H9 (cell line): ENCODE measurements at regions not wholly inside any gene's neighbourhood (a gene's known extent, or its start where the extent isn't known, plus 50 kb on each side); places are given as distances from the start of the nearest gene placed in this dataset.

Experiments used
- DNase-seq: peaks from one replicate; pipeline ENCODE4 v3.0.0-alpha.2; 2017
- H2AFZ ChIP-seq: one replicate; pipeline ENCODE4 v1.6.1; 2013; ENCODE audit warnings: mild to moderate bottlenecking, low read length, control low read depth, moderate library complexity
- H2AK5ac ChIP-seq: 2 replicates; pipeline ENCODE4 v1.6.1; 2013; ENCODE audit warnings: low read length, control low read depth, mixed read lengths; ENCODE audit not compliant: insufficient read length
- H2BK120ac ChIP-seq: one replicate; pipeline ENCODE4 v1.6.1; 2013; ENCODE audit warnings: low read depth, mild to moderate bottlenecking, low read length, control low read depth, inconsistent platforms; ENCODE audit not compliant: poor library complexity, severe bottlenecking
- H2BK12ac ChIP-seq: 2 replicates; pipeline ENCODE4 v1.6.1; 2013; ENCODE audit warnings: low read length, control low read depth, mixed read lengths, low read depth; ENCODE audit not compliant: insufficient read length
- H2BK15ac ChIP-seq: 2 replicates; pipeline ENCODE4 v1.6.1; 2013; ENCODE audit warnings: low read depth, low read length, control low read depth
- H2BK20ac ChIP-seq: one replicate; pipeline ENCODE4 v1.6.1; 2013; ENCODE audit warnings: low read depth, mild to moderate bottlenecking, low read length, control low read depth, inconsistent platforms; ENCODE audit not compliant: poor library complexity, severe bottlenecking
- H2BK5ac ChIP-seq: 2 replicates; pipeline ENCODE4 v1.6.1; 2013; ENCODE audit warnings: low read length, control low read depth, mixed read lengths; ENCODE audit not compliant: insufficient read length
- H3K14ac ChIP-seq: 2 replicates; pipeline ENCODE4 v1.6.1; 2013; ENCODE audit warnings: low read length, control low read depth; ENCODE audit not compliant: insufficient read depth
- H3K18ac ChIP-seq: 2 replicates; pipeline ENCODE4 v1.6.1; 2013; ENCODE audit warnings: low read depth, mild to moderate bottlenecking, mixed read lengths, low read length, control low read depth; ENCODE audit not compliant: insufficient read length
- H3K23ac ChIP-seq: 2 replicates; pipeline ENCODE4 v1.6.1; 2013; ENCODE audit warnings: low read length, control low read depth, mixed read lengths, low read depth; ENCODE audit not compliant: insufficient read length
- H3K23me2 ChIP-seq: 2 replicates; pipeline ENCODE4 v1.6.1; 2013; ENCODE audit warnings: low read depth, mild to moderate bottlenecking, mixed read lengths, low read length, control low read depth; ENCODE audit not compliant: insufficient read length, poor library complexity, severe bottlenecking
- H3K27ac ChIP-seq: 2 replicates; pipeline ENCODE4 v1.5.1; 2013; ENCODE audit warnings: low read length, control low read depth, mixed read lengths, low read depth; ENCODE audit not compliant: insufficient read length
- H3K27me3 ChIP-seq: 2 replicates; pipeline ENCODE4 v1.6.1; 2013; ENCODE audit warnings: low read length, control low read depth, inconsistent platforms; ENCODE audit not compliant: insufficient read depth
- H3K4ac ChIP-seq: 2 replicates; pipeline ENCODE4 v1.6.1; 2013; ENCODE audit warnings: low read depth, mild to moderate bottlenecking, control low read depth, inconsistent platforms, low read length, moderate library complexity
- H3K4me1 ChIP-seq: 2 replicates; pipeline ENCODE4 v1.6.1; 2013; ENCODE audit warnings: low read length, control low read depth, inconsistent platforms; ENCODE audit not compliant: insufficient read depth
- H3K4me2 ChIP-seq: 2 replicates; pipeline ENCODE4 v1.6.1; 2013; ENCODE audit warnings: low read length, control low read depth, mixed read lengths; ENCODE audit not compliant: insufficient read length, insufficient read depth
- H3K56ac ChIP-seq: 2 replicates; pipeline ENCODE4 v1.6.1; 2013; ENCODE audit warnings: low read depth, mild to moderate bottlenecking, mixed read lengths, low read length, control low read depth; ENCODE audit not compliant: insufficient read length
- H3K79me1 ChIP-seq: 2 replicates; pipeline ENCODE4 v1.6.1; 2013; ENCODE audit warnings: low read depth, mild to moderate bottlenecking, moderate library complexity, low read length, control low read depth, inconsistent platforms; ENCODE audit not compliant: insufficient read depth, poor library complexity, severe bottlenecking
- H3K79me2 ChIP-seq: 2 replicates; pipeline ENCODE4 v1.6.1; 2013; ENCODE audit warnings: low read length, control low read depth, inconsistent platforms; ENCODE audit not compliant: insufficient read depth
- H3K9ac ChIP-seq: 2 replicates; pipeline ENCODE4 v1.6.1; 2013; ENCODE audit warnings: low read length, control low read depth, mixed read lengths; ENCODE audit not compliant: insufficient read length; ENCODE audit errors: extremely low read depth
- H3K9me3 ChIP-seq: one replicate; pipeline ENCODE4 v1.6.1; 2013; ENCODE audit warnings: low read depth, low read length, inconsistent platforms; ENCODE audit not compliant: control insufficient read depth
- H3T11ph ChIP-seq: one replicate; pipeline ENCODE4 v1.6.1; 2013; ENCODE audit warnings: mild to moderate bottlenecking, low read length, control low read depth, inconsistent platforms
- H4K20me1 ChIP-seq: one replicate; pipeline ENCODE4 v1.6.1; 2013; ENCODE audit not compliant: control insufficient read depth, insufficient read length, insufficient read depth
- H4K5ac ChIP-seq: 2 replicates; pipeline ENCODE4 v1.6.1; 2013; ENCODE audit warnings: low read depth, mild to moderate bottlenecking, mixed read lengths, low read length, control low read depth; ENCODE audit not compliant: insufficient read length
- H4K8ac ChIP-seq: replicated peaks from 2 replicates; pipeline ENCODE4 v1.6.1; 2013; ENCODE audit warnings: low read length, control low read depth, mixed read lengths, low read depth; ENCODE audit not compliant: insufficient read length
- H4K91ac ChIP-seq: 2 replicates; pipeline ENCODE4 v1.6.1; 2013; ENCODE audit warnings: low read depth, mild to moderate bottlenecking, moderate library complexity, mixed read lengths, low read length, control low read depth; ENCODE audit not compliant: insufficient read length
- H3K27ac Mint-ChIP-seq, 3 experiments: 2 replicates in 2 of 3; 3 replicates in 1 of 3; pipeline ENCODE4 v1.8.0; 2020 to 2021; ENCODE audit warnings: mixed read lengths in 3 of 3, mild to moderate bottlenecking in 1 of 3, moderate library complexity in 1 of 3
- H3K27me3 Mint-ChIP-seq: 2 replicates; pipeline ENCODE4 v1.8.0; 2021; ENCODE audit warnings: low read depth, mild to moderate bottlenecking, moderate library complexity, mixed read lengths
- H3K36me3 Mint-ChIP-seq, 3 experiments: 2 replicates in 2 of 3; 3 replicates in 1 of 3; pipeline ENCODE4 v1.8.0; 2020 to 2021; ENCODE audit warnings: low read depth in 3 of 3, mixed read lengths in 3 of 3; ENCODE audit not compliant: insufficient read depth in 1 of 3
- H3K4me1 Mint-ChIP-seq, 2 experiments: 2 replicates each; pipeline ENCODE4 v1.8.0; 2020; ENCODE audit warnings: mixed read lengths in 2 of 2
- H3K4me3 Mint-ChIP-seq, 2 experiments: 2 replicates in 1 of 2; 3 replicates in 1 of 2; pipeline ENCODE4 v1.8.0; 2020 to 2021; ENCODE audit warnings: mild to moderate bottlenecking in 2 of 2, mixed read lengths in 2 of 2, moderate library complexity in 1 of 2
- H3K9me3 Mint-ChIP-seq, 2 experiments: 2 replicates in 1 of 2; 3 replicates in 1 of 2; pipeline ENCODE4 v1.8.0; 2020; ENCODE audit warnings: mild to moderate bottlenecking in 2 of 2, mixed read lengths in 2 of 2, moderate library complexity in 1 of 2
- CTCF ChIP-seq: fragments of 200-600 bp; sonication (generic); conservative IDR thresholded peaks from 3 replicates; pipeline ENCODE4 v1.8.0; 2021; ENCODE audit warnings: antibody characterized with exemption, mild to moderate bottlenecking
- WGBS: extraction: QIAGEN DNeasy Blood & Tissue Kit; methylation state at CpG from one replicate; pipeline ENCODE4 v1.1.7; 2013; ENCODE audit warnings: missing lambda C conversion rate, low lambda C conversion rate, mixed read lengths; ENCODE audit not compliant: insufficient read length; ENCODE audit errors: extremely low coverage; 5-methylcytosine and 5-hydroxymethylcytosine counted together

GRCh38 chr22:48577691-48578090 is 1250.0 kb downstream of the BRD1 start:
- H3T11ph ChIP-seq = no peak overlapping the region
- H3K18ac ChIP-seq = no peak overlapping the region
- H2BK5ac ChIP-seq = no peak overlapping the region
- Mint-ChIP-seq H3K36me3 (no peaks in the 10 kb centered on the region; a peak in 1 of 7 replicates), H3K4me3 (peak overlapping the region; percentile 38 to 67; a peak in 3 of 5 replicates), H3K4me1 (peaks cover 17% of the 10 kb centered on the region in 2 experiments), H3K27me3 (peaks cover 19% of the 10 kb centered on the region), H3K27ac (no peak overlapping the region), H3K9me3 (no peaks in the 10 kb centered on the region)
- H3K56ac ChIP-seq = no peak overlapping the region
- H3K79me2 ChIP-seq = no peaks in the 10 kb centered on the region; the same call in 1 of the 2 replicates
- H3K4ac ChIP-seq = no peak overlapping the region
- no peak overlapping the region for H3K4me2 ChIP-seq
- no peaks in the 10 kb centered on the region for H3K9me3 ChIP-seq
- no peak overlapping the region for H3K27ac ChIP-seq
- no peaks in the 10 kb centered on the region for H3K27me3 ChIP-seq
- H4K5ac ChIP-seq = no peak overlapping the region
- H3K9ac ChIP-seq = no peak overlapping the region
- no peaks in the 10 kb centered on the region for H3K4me1 ChIP-seq
- no peak overlapping the region for H2BK15ac ChIP-seq
- peaks cover 5% of the 10 kb centered on the region for H4K20me1 ChIP-seq
- peaks cover 4% of the 10 kb centered on the region for H3K23me2 ChIP-seq
- H2BK12ac ChIP-seq = no peak overlapping the region
- no peak overlapping the region for H4K8ac ChIP-seq
- H2AK5ac ChIP-seq = no peak overlapping the region
- H3K14ac ChIP-seq = no peak overlapping the region
- no peak overlapping the region for H2BK120ac ChIP-seq
- H3K23ac ChIP-seq = no peak overlapping the region
- no peak overlapping the region for H4K91ac ChIP-seq
- H3K79me1 ChIP-seq = no peaks in the 10 kb centered on the region
- WGBS = no CpG with 5 or more reads among the region's 8 CpGs
- no peak for TF ChIP-seq CTCF
- no peak for DNase-seq
- no peak overlapping the region for H2BK20ac ChIP-seq
- no peak overlapping the region for H2AFZ ChIP-seq
